H1 (cell line): ENCODE measurements at regions not wholly inside any gene's neighbourhood (a gene's known extent, or its start where the extent isn't known, plus 50 kb on each side); places are given as distances from the start of the nearest gene placed in this dataset.

Experiments used
- BCL11A ChIP-seq, 2 experiments: IDR thresholded peaks; one replicate each; pipeline ENCODE4 v1.6.1; 2011; ENCODE audit warnings: low read depth in 2 of 2, low read length in 2 of 2, mild to moderate bottlenecking in 2 of 2
- CHD7 ChIP-seq: fragments of 300-600 bp; sonication (generic); IDR thresholded peaks from 2 replicates; pipeline ENCODE4 v1.7.1; 2012; ENCODE audit warnings: low read length, moderate library complexity, mild to moderate bottlenecking, inconsistent platforms; ENCODE audit not compliant: insufficient replicate concordance
- MAX ChIP-seq: IDR thresholded peaks from 2 replicates; pipeline ENCODE4 v1.6.1; 2012; ENCODE audit warnings: inconsistent platforms

- no peak for TF ChIP-seq CHD7
- no peak for TF ChIP-seq BCL11A (IDR thresholded peaks at IDR 0.05; ENCODE audit: low read depth in 2 of 2, low read length in 2 of 2)
- 0 out of 2 replicates have a peak, but pooled peaks have one; percentile 19 for TF ChIP-seq MAX
Observed at GRCh38 chr9:2355697-2355983, 265.9 kb upstream of the VLDLR start (continued).
